ENCODE measurements at regions not wholly inside any gene's neighbourhood (a gene's known extent, or its start where the extent isn't known, plus 50 kb on each side); places are given as distances from the start of the nearest gene placed in this dataset.
A peak's percentile ranks its signal among the peaks of the same experiment; 100 is the strongest.
"Not testable (repeated sequence)": the region's sequence is repeated elsewhere in the genome, so short reads cannot be mapped to it uniquely, and the experiment has no call there.

DNA sequence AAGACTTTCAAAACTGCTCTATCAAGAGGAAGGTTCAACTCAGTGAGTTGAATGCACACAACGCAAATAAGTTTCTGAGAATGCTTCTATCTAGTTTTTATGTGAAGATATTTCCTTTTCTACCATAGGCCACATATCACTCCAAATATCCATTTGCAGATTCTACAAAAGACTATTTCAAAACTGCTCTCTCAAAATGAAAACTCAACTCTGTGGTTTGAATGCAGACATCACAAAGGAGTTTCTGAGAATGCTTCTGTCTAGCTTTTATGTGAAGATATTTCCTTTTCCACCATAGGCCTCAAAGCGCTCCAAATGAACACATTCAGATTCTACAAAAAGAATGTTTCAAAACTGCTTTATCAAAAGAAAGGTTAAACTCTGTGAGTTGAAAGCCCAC is 1093.1 kb upstream of the DEFB115 start:
- not testable (repeated sequence) for DNase-seq (ENCODE audit: low read depth in 2 of 2)

DNA sequence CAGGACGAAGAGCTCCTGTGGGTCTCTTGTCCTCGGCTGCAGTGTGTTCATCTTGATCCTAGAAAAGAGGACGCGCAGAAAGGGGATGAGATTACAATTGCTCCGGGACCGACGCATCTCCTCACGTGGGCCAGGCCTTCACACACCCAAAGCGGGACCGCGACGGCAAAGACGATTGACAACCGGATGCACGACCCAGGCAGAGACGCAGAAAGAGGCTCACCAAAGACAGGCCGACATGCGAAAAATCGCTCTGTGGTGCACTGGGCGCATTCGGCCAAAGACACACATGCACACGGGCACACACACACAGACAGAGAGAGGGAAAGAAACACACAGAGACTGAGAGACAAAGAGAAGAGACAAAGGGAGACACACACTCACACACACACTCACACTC is 1089.9 kb upstream of the DEFB115 start:
- no peak for DNase-seq (ENCODE audit: low read depth in 2 of 2)

DNA sequence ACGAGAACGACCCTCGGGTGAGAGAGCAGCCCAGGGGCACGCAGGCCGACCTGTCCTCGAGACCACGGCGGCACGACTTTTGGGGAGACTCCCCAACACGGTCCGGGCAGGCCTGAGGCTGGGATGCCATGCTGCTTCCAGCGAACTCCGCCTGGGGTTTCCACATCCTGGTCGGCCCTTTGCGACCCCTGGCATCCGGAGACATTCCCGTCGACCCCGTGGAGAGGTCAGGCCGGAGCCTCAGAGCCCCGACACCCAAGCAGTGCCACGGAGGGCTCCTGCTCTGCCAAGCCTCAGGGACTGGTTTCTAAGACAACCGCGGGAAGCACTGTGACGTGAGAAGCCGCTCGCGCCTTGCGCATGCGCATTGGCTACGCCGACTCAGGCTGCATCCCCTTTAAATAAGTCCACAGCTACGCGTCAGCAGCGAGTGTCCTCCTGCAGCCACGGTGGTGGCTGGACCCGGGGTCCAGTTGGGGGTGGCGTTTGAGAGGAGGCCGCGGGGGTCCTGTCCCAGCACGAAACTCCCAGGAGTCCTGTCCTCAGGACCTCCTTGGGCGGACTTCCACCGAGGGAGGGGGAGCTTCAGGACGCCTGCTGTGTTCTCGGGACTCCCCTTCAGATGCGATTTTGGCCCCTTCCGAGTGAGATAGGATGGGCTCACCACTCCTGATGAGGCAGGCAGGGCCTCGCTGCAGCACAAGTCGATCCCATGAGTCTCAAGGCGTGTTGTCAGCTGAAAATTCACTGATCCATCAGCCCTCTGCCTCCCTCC is 1089.3 kb upstream of the DEFB115 start:
- DNase-seq (ENCODE audit: low read depth in 2 of 2): peak; percentile 1 to 2

DNA sequence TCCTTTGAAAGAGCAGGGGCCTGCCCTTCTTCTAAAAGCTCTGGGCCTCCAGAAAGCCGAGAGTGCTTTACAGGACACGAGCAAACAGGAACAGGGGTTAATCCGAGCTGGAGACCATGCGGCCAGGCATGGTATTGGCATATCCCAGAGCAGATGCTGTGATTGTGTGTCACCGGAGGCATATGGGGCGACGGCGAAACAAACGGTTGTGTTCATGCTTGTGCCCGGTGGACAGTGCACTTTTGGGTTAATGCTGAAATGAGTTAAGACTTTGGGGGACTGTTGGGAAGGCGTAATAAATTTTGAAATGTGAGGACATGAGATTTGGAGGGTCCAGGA is 1088.7 kb upstream of the DEFB115 start:
- DNase-seq (ENCODE audit: low read depth in 2 of 2): no peak

DNA sequence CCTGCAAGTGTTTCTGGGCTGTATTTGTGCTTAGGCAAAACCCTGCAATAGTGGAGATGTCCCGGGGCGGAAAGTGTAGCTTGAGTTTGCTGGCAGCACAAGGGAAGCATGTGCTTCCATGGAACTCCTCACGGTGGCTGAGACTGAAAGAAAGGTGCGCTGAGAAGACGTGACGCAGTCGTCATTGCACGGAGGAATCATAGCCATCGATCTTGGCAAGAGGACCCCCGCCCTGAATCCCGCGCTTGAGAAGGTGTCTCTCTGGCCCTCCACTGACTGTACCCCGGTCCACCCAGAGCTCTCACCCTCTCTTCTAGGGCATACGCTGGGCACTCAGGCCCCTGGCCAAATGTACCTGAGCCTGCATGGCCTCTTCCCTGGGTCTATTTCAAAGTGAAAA is 1081.8 kb upstream of the DEFB115 start:
- DNase-seq (ENCODE audit: low read depth in 2 of 2): no peak

DNA sequence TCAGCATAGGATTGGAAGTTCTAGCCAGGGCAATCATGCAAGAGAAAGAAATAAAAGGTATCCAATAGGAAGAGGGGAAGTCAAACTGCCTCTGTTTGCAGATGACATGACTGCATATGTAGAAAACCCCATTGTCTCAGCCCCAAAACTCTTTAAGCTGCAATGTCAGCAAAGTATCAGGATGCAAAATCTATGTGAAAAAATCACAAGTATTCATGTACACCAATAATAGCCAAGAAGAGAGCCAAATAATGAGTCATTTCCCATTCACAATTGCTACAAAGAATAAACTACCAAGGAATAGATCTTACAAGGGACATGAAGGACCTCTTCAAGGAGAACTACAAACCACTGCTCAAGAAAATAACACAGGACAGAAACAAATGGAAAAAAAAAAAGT is 1074.3 kb upstream of the DEFB115 start:
- not testable (repeated sequence) for DNase-seq (ENCODE audit: low read depth in 2 of 2)

DNA sequence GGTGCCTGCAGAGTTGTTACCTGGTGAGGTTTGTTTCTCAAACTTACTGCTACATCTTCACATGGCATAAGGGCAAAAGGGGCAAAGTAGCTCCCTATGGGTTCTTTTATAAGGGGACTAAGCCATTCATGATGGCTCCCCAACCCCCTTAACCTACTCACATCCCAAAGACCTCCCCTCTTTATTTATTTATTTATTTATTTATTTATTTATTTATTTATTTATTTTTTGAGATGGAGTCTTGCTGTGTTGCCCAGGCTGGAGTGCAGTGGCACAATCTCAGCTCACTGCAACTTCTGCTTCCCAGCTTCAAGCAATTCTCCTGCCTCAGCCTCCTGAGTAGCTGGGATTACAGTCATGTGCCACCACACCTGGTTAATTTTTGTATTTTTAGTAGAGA is 1065.7 kb upstream of the DEFB115 start:
- not testable (repeated sequence) for DNase-seq (ENCODE audit: low read depth in 2 of 2)

DNA sequence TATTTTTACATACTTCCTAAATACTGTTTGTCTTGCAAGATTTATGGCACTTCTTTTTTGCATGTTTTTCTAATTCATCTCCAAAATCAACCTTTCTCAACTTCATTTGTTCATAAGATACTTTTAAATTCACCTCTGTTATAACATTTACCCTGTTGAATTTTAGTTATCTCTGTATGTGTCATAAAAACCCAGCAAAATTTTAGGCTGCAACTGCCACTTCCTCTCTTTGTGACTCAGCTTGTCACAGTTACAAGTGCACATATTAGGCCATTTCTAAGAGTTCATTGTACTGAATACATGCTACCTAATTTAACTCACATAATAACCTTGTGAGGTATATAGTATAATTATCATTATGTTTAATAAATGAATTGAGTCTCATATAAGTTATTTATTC is 1023.0 kb upstream of the DEFB115 start:
- DNase-seq (ENCODE audit: low read depth in 2 of 2): not testable (repeated sequence)

DNA sequence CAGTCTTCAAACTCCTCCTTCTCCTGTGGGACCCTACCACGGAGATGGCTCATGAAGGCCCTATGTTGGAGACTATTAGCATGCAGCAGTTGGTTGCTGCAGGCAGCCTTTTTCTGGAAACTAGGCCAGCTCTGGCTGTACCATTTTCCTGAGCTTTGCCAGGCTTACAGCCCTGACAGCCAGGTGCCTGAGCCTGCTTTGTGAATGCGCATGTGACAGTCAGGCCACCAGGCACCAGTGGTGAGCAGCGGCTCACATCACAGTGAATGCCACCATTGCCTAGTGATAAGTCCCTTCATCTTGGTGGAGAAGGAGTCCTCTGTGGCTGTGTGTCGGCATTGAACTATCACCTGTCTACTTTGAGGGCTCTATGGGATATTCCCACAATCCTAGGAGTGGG is 982.4 kb upstream of the DEFB115 start:
- not testable (repeated sequence) for DNase-seq (ENCODE audit: low read depth in 2 of 2)

DNA sequence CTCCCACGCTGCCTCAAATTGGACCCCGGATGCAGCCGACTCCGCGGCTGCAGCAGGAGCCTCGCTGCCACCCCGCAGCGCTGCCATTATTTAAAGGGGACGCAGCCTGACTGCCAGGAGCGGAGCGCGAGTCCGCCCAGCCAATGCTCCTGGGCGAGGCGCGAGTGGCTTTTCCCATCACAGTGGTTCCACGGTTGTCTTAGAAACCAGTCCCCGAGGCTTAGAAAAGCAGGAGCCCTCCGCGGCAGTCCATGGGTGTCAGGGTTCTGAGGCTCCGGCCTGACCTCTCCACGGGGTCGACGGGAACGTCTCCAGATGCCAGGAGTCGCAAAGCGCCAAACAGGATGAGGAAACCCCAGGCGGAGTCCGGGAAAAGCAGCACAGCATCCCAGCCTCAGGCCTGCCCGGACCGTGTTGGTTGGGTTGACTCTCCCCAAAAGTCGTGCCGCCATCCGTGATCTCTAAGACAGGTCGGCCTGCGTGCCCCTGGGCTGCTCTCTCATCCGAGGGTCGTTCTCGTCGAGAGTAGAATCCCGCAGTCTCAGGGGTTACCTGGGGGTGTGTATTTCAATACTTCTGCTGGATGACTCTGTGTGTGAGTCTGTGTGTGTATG is 975.8 kb upstream of the DEFB115 start:
- DNase-seq (ENCODE audit: low read depth in 2 of 2): no peak

DNA sequence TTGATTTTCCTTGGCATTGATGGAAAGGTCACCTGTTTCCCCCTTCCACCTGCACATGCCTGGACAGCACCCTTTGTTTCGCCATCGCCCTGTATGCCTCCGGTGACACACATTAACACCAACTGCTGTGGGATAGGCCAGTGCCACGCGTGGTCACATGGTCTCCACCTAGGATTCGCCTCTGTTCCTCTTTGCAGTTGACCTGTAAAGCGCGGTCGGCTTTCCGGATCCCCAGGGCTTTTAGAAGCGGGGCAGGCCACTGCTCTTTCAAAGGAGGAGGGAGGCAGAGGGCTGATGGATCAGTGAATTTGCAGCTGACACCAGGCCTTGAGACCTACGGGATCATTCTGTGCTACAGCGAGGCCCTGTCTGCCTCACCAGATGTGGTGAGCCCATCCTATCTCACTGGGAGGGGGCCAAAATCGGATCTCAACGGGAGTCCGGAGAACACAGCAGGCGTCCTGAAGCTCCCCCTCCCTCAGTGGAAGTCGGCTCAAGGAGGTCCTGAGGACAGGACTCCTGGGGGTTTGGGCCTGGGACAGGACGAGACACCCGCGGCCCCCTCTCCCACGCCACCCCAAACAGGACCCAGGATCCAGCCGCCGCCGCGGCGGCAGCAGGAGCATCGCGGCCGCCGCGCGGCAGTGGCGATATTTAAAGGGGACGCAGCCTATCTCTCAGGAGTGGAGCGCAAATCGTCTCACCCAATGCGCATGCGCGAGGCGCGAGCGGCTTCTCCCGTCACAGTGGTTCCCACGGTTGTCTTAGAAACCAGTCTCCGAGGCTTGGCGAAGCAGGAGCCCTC is 973.8 kb upstream of the DEFB115 start:
- peak; percentile 46 to 65 for DNase-seq (ENCODE audit: low read depth in 2 of 2)

DNA sequence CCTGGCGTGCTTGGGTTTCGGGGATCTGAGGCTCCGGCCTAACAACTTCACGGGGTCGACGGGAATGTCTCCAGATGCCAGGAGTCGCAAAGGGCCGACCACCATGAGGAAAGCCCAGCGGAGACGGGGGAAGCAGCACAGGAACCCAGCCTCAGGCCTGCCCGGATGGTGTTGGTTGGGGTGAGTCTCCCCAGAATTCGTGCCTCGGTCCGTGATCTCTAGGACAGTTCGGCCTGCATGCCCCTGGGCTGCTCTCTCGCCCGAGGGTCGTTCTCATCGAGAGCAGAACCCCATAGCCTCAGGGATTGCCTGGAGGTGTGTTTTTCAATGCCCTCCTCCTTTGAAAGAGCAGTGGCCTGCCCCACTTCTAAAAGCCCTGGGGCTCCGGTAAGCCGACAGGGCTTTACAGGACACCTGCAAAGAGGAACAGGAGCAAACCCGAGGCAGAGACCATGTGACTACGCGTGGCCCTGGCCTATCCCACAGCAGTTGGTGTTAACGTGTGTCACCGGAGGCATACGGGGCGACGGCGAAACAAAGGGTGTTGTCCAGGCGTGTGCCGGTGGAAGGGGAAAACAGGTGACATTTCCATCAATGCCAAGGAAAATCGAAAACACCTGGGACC is 973.1 kb upstream of the DEFB115 start:
- DNase-seq (ENCODE audit: low read depth in 2 of 2): no peak

DNA sequence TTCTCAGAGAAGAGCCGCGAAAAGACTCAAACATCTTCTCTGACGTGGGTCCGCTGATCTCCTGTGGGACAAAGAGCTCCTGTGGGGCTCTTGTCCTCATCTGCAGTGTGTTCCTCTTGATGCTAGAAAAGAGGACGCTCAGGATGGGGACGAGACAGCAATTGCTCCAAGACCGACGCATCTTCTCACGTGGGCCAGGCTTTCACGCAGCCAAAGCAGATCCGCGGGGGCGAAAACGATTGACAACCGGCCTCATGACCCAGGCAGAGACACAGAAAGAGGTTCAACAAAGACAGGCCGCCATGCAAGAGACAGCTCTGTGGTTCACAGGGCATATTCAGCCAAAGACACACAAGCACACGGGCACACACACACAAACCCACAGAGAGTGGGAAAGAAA is 971.8 kb upstream of the DEFB115 start:
- DNase-seq (ENCODE audit: low read depth in 2 of 2): no peak

DNA sequence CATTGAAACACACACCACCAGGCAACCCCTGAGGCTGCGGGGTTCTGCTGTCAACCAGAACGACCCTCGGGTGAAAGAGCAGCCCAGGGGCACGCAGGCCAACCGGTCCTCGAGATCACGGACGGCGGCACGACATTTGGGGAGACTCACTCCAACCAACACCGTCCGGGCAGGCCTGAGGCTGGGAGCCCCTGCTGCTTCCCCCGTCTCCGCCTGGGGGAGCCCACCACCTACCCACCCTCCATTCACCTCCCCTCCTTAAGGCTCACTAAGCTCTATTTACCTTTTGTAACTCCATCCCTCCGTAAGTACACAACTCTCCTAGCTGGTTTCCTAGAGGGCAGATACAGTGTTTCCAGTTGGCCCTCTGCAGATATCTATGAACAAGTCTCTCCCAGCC is 971.3 kb upstream of the DEFB115 start:
- no peak for DNase-seq (ENCODE audit: low read depth in 2 of 2)

DNA sequence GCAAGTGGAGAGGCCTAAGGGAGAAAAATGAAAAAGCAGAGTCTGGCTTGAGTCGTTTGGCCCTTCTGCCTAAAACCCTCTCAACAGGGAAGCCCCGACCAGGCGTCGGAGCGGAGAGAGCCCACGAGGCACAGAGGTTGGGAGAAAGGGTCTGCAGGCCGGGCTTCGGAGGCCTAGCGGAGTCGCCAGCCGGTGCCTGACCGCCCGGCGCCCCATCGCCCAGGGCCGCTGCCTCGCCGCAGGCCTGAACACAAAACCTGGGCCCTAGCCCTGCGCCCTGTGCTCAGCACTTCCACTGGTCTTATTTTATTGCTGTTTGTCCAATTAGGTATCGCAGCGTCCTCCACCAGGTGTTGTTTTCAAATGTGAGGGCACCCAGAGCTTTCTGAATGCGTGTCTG is 970.0 kb upstream of the DEFB115 start:
- not testable (repeated sequence) for DNase-seq (ENCODE audit: low read depth in 2 of 2)

DNA sequence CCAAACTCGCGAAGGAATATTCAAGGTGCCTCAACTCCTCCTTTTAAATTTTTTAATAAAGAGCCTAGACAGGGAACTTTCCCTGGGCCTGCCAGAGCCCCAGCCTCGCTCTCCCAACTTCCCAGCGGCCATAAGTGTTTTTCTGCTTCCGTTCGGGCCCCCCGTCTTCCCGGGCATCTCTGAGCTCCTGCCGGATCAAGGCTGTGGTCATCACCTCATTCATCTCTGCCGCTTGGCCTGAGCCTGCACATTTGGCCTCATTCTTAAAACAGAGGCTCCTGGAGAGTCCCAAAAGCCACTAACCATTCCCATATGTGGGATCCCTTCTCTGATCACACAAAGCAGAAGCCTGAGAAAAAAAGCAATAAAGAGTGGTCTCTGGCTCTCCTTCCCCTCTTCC is 969.1 kb upstream of the DEFB115 start:
- no peak for DNase-seq (ENCODE audit: low read depth in 2 of 2)

DNA sequence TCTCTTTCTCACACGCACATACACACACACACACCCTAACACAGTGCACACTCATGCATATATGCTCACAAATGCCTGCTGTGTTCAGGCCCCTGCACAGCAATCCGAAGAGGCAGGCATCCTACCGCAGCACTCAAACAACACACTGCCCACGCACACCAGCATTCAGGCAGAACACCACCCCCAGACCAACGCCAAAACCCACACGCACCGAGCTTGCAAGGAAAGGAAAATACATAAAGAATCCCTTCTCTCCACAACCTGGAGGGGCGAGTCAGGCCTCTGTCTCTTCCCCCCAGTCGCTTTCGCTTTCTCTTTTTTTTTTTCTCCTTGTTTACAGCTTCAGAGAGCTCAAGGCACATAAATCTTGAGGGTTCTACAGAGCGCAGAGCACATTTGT is 968.4 kb upstream of the DEFB115 start:
- DNase-seq (ENCODE audit: low read depth in 2 of 2): not testable (repeated sequence)

DNA sequence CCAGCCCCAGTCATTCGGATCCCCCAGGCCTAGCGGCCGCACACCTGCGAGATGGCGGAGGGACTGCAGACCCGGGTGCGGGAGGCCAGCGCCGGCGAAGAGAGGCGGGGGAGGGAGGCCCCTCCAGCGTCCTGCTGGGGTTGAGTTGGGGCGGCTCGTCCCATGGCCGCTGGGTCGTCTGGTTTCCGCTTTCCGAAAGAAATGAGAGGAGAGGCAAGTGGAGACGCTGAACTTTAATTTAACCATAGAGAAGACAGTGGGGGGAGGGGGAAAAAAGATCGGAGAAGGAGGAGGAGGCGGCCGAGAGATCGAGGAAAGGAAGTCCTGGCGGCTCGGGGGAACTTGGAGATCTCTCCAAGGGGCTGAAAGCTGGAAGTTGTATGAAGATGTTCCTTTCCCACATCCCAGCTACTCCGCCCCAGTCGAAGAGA is 967.7 kb upstream of the DEFB115 start:
- not testable (repeated sequence) for DNase-seq (ENCODE audit: low read depth in 2 of 2)

DNA sequence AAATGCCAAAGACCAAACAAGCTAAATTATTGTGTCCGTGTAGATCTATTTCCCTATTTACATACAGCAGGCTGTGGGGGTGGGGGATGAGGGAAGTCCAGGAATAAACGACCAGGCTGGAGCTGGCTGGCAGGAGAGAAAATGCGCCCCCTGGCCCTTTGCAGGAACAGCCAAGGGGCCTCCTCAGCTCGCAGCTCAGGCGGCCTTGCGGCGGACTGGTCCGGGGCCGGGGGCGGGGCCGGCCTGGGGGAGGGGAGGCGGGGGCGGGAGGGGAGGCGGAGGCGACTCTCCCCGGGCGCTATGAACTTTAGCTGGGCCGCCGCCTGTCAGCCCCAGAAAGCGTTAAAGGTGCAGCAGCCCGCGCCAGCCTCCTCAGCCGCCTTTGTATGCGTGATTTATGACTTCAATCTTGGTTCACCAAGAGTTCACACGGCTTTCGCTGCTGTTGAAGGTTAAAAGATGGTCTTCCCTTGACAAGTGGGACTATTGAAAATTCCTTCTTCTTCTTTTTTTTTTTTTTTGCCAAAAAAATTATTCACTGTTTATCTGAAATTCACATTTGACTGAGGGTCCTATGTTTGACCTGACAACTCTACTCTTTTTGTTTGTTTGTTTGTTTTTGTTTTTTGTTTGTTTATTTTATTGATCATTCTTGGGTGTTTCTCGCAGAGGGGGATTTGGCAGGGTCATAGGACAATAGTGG is 967.0 kb upstream of the DEFB115 start:
- DNase-seq (ENCODE audit: low read depth in 2 of 2): not testable (repeated sequence)

DNA sequence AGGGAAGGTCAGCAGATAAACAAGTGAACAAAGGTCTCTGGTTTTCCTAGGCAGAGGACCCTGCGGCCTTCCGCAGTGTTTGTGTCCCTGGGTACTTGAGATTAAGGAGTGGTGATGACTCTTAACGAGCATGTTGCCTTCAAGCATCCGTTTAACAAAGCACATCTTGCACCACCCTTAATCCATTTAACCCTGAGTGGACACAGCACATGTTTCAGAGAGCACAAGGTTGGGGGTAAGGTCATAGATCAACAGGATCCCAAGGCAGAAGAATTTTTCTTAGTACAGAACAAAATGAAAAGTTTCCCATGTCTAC is 966.4 kb upstream of the DEFB115 start:
- not testable (repeated sequence) for DNase-seq (ENCODE audit: low read depth in 2 of 2)

DNA sequence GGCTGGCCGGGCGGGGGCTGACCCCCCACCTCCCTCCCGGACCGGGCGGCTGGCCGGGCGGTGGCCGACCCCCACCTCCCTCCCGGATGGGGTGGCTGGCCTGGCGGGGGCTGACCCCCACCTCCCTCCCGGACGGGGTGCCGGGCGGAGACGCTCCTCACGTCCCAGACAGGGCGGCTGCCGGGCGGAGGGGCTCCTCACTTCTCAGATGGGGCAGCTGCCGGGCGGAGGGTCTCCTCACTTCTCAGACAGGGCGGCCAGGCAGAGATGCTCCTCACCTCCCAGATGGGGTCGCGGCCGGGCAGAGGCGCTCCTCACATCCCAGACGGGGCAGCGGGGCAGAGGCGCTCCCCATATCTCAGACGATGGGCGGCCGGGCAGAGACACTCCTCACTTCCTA is 965.8 kb upstream of the DEFB115 start:
- DNase-seq (ENCODE audit: low read depth in 2 of 2): not testable (repeated sequence)

DNA sequence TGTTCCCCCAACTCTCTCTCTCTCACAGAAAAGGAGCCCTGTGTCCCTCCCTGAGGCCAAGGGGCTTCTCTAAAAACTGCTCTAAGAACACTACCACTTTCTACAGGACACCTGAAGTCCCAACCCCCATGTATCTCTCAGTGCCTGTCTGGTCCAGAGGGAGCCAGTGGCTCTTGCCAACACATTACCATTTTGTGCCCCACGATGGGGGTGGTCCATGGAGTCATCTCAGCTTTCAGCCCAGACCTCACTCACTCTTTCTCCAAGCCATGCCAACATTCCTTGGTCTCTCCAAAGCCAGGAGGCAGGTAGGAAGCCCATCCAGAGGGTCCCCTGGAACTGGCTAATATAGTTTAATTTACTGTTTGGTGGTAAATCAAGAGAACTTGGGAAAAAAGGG is 962.1 kb upstream of the DEFB115 start:
- DNase-seq (ENCODE audit: low read depth in 2 of 2): not testable (repeated sequence)

Data from activated CD4-positive, alpha-beta T cell treated with anti-CD3 and anti-CD28 coated beads for 24 hours (primary cell).